Smooth muscle cell (in vitro differentiated cells): ENCODE measurements at regions not wholly inside any gene's neighbourhood (a gene's known extent, or its start where the extent isn't known, plus 50 kb on each side); places are given as distances from the start of the nearest gene placed in this dataset.

Experiments used
- DNase-seq: peaks from one replicate; lab custom pipeline; 2025; ENCODE audit not compliant: unreplicated experiment; lab: John Stamatoyannopoulos, UW
- H2AFZ ChIP-seq: fragments of 200-600 bp; sonication (generic); 2 replicates; pipeline ENCODE4 v1.6.0; 2016; ENCODE audit warnings: antibody characterized with exemption, low read depth, mild to moderate bottlenecking
- H3F3A ChIP-seq: fragments of 200-600 bp; sonication (generic); 2 replicates; pipeline ENCODE4 v1.6.0; 2017; ENCODE audit warnings: antibody characterized with exemption, low read depth
- H3K27ac ChIP-seq: fragments of 200-600 bp; sonication (generic); 2 replicates; pipeline ENCODE4 v1.5.1; 2016; ENCODE audit warnings: low read depth, mild to moderate bottlenecking
- H3K27me3 ChIP-seq: fragments of 200-600 bp; sonication (generic); 2 replicates; pipeline ENCODE4 v1.6.1; 2016; ENCODE audit warnings: low read depth, mild to moderate bottlenecking
- H3K36me3 ChIP-seq: fragments of 200-600 bp; sonication (generic); 2 replicates; pipeline ENCODE4 v1.5.1; 2016; ENCODE audit warnings: low read depth
- H3K4me1 ChIP-seq: fragments of 200-600 bp; sonication (generic); 2 replicates; pipeline ENCODE4 v1.5.1; 2016; ENCODE audit warnings: low read depth
- H3K4me2 ChIP-seq: fragments of 200-600 bp; sonication (generic); 2 replicates; pipeline ENCODE4 v1.6.0; 2016; ENCODE audit warnings: mild to moderate bottlenecking
- H3K4me3 ChIP-seq: fragments of 200-600 bp; sonication (generic); 2 replicates; pipeline ENCODE4 v1.5.1; 2016; ENCODE audit warnings: mild to moderate bottlenecking
- H3K79me2 ChIP-seq: fragments of 200-600 bp; sonication (generic); 2 replicates; pipeline ENCODE4 v1.6.0; 2016; ENCODE audit warnings: low read depth, mild to moderate bottlenecking
- H3K9ac ChIP-seq: fragments of 200-600 bp; sonication (generic); 2 replicates; pipeline ENCODE4 v1.6.0; 2016; ENCODE audit warnings: low read depth
- H3K9me3 ChIP-seq: fragments of 200-600 bp; sonication (generic); replicated peaks from 2 replicates; pipeline ENCODE4 v1.5.1; 2016; ENCODE audit warnings: low read depth
- H4K20me1 ChIP-seq: fragments of 200-600 bp; sonication (generic); 2 replicates; pipeline ENCODE4 v1.6.0; 2016; ENCODE audit warnings: low read depth
- WGBS: methylation state at CpG from one replicate; pipeline ENCODE4 v1.1.7; 2016; ENCODE audit warnings: low lambda C conversion rate; 5-methylcytosine and 5-hydroxymethylcytosine counted together
- TF ChIP-seq, protein P1 (sequence below): fragments of 200-600 bp; sonication (generic); IDR thresholded peaks from 2 replicates; pipeline ENCODE4 v1.5.1; 2017; ENCODE audit warnings: borderline replicate concordance, mild to moderate bottlenecking, antibody characterized with exemption; ENCODE audit not compliant: insufficient read depth, poor library complexity, severe bottlenecking

DNA sequence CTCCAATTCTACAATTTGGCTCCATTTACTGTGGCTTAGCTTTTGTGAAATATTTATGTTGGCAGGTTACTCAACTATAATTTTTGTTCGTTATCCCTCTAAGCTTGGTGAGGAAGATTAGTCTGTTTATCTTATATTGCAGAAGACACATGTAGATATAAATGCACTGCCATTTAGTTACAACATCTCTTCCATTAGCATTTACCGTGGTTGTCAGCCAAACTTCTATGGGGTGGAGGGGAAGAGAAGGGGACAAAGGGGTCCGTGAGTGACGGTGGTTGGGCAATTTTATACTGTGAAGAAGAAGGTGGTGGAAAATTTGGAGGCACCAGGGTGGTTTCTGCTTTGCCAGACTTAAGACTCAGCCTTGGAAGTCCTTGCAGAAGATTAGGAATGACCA, 117.6 kb upstream of the CXCR4 start:
- TF ChIP-seq, protein P1, sequence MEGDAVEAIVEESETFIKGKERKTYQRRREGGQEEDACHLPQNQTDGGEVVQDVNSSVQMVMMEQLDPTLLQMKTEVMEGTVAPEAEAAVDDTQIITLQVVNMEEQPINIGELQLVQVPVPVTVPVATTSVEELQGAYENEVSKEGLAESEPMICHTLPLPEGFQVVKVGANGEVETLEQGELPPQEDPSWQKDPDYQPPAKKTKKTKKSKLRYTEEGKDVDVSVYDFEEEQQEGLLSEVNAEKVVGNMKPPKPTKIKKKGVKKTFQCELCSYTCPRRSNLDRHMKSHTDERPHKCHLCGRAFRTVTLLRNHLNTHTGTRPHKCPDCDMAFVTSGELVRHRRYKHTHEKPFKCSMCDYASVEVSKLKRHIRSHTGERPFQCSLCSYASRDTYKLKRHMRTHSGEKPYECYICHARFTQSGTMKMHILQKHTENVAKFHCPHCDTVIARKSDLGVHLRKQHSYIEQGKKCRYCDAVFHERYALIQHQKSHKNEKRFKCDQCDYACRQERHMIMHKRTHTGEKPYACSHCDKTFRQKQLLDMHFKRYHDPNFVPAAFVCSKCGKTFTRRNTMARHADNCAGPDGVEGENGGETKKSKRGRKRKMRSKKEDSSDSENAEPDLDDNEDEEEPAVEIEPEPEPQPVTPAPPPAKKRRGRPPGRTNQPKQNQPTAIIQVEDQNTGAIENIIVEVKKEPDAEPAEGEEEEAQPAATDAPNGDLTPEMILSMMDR, result no peak
- peaks cover 24% of the 10 kb centered on the region for H3K4me1 ChIP-seq
- H3K27me3 ChIP-seq, result no peaks in the 10 kb centered on the region
- H3K9me3 ChIP-seq, result no peaks in the 10 kb centered on the region
- no peaks in the 10 kb centered on the region for H3K36me3 ChIP-seq
- no peak overlapping the region for H2AFZ ChIP-seq
- H4K20me1 ChIP-seq, result no peaks in the 10 kb centered on the region
- no peak overlapping the region for H3K9ac ChIP-seq
- H3F3A ChIP-seq, result peaks cover 8% of the 10 kb centered on the region
- no peak overlapping the region for H3K27ac ChIP-seq
- H3K4me3 ChIP-seq, result no peak overlapping the region
- WGBS, result 75% methylated on average over 4 of the region's 4 CpGs
- no peaks in the 10 kb centered on the region for H3K79me2 ChIP-seq
- no peak overlapping the region for H3K4me2 ChIP-seq
- DNase-seq, result no peak

DNA sequence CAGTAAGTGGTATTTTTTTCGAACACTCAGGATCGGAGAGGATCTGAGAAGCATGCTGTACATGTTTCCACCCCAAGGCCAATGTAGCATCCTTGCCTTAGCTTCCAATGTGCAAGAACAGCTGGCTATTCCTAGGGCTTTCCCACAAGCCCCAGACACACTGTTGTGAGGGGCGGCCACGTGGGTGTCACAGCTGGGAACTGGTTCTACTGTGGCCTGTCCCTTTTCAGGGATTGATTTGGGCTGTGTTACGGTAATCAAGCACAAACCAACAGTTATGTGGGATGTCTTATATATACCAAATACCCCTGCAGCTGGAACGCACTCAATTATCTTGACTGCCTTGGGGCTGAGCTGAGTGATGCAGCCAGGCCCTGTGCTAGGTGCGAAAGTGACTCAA, 116.3 kb upstream of the CXCR4 start:
- Histone ChIP-seq H3K36me3 (no peaks in the 10 kb centered on the region), H3K27me3 (no peaks in the 10 kb centered on the region), H4K20me1 (no peaks in the 10 kb centered on the region), H3K79me2 (no peaks in the 10 kb centered on the region), H3K27ac (no peak overlapping the region), H3K4me1 (peaks cover 25% of the 10 kb centered on the region), H3K9ac (no peak overlapping the region), H3K4me3 (no peak overlapping the region), H3F3A (peaks cover 4% of the 10 kb centered on the region), H3K4me2 (no peak overlapping the region), H3K9me3 (no peaks in the 10 kb centered on the region), H2AFZ (no peak overlapping the region)
- TF ChIP-seq, protein P1, result no peak
- DNase-seq, result no peak
- 88% methylated on average over 7 of the region's 7 CpGs for WGBS

DNA sequence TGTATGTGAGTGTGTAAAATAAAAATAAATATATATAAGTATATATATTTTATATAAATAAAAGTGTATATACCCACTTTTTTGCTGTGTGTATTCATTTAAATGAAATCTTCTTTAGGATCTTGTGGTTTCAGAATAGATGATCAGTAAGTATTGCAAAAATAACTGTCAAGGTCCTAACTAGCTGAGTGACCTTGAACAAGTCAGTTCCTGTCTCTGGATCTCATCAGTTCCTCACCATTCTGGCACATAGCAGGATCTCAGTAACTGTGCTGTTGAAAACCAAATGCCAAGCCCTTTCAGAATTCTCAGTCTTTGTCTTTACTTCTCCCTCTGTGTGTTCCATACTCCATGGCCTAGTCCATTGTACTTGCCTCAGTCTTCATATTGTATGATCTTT, 115.3 kb upstream of the CXCR4 start:
- Histone ChIP-seq H3K27me3 (no peaks in the 10 kb centered on the region), H3K79me2 (no peaks in the 10 kb centered on the region), H3K4me3 (no peak overlapping the region), H4K20me1 (no peaks in the 10 kb centered on the region), H2AFZ (no peak overlapping the region), H3K36me3 (no peaks in the 10 kb centered on the region), H3K27ac (no peak overlapping the region), H3K4me1 (peaks cover 25% of the 10 kb centered on the region), H3K9me3 (no peaks in the 10 kb centered on the region), H3K4me2 (no peak overlapping the region), H3F3A (no peaks in the 10 kb centered on the region), H3K9ac (no peak overlapping the region)
- TF ChIP-seq, protein P1, result no peak
- no peak for DNase-seq

DNA sequence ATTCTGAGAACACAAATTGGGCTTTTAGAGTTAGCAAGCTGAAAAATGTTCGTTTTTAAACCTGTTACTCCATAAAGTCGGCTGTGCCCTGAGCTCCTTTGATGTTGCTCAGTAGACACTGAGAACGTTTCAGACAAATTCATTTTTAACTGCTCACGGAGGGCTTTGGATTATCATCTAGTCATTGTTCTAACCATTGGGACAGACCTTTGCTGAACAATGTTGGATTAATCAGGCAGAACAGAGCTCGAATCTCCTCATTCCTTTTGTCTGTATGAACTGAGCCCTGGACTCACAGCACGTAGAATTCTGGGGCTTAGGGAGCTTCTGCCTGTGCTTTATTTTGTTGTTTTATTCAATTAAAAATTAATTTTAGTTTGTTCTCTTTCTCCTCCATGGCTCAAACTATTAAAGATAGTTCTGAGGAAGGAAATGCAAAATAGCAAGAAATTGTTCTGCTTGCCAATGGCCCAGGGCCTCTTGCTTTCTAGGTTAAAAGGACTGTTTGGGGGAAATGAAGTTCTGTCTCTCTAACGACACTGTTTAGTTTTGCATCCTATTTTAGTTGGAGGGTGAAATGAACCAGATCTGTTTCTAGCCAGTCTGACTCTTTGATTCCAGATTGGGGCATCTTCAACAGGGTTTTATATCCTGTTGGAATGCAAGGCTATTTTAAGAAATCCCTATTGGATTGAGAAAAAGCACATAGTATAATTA, 114.7 kb upstream of the CXCR4 start:
- Histone ChIP-seq H3K4me2 (no peak overlapping the region), H3K4me1 (peaks cover 25% of the 10 kb centered on the region), H3K36me3 (no peaks in the 10 kb centered on the region), H3K27ac (no peak overlapping the region), H3K27me3 (no peaks in the 10 kb centered on the region), H3K4me3 (no peak overlapping the region), H3K9ac (no peak overlapping the region), H3K79me2 (no peaks in the 10 kb centered on the region), H3F3A (no peaks in the 10 kb centered on the region), H2AFZ (no peak overlapping the region), H3K9me3 (no peaks in the 10 kb centered on the region), H4K20me1 (no peaks in the 10 kb centered on the region)
- 44% methylated on average over 7 of the region's 7 CpGs for WGBS
- DNase-seq, result no peak
- TF ChIP-seq, protein P1, result no peak
